Activated CD4-positive, alpha-beta T cell treated with anti-CD3 and anti-CD28 coated beads for 1 hour (primary cell): ENCODE measurements at regions not wholly inside any gene's neighbourhood (a gene's known extent, or its start where the extent isn't known, plus 50 kb on each side); places are given as distances from the start of the nearest gene placed in this dataset.
"Not testable (repeated sequence)": the region's sequence is repeated elsewhere in the genome, so short reads cannot be mapped to it uniquely, and the experiment has no call there.

ENCODE experiments used
- DNase-seq: peaks from one replicate; pipeline ENCODE4 v3.0.0-alpha.2; 2020

DNA sequence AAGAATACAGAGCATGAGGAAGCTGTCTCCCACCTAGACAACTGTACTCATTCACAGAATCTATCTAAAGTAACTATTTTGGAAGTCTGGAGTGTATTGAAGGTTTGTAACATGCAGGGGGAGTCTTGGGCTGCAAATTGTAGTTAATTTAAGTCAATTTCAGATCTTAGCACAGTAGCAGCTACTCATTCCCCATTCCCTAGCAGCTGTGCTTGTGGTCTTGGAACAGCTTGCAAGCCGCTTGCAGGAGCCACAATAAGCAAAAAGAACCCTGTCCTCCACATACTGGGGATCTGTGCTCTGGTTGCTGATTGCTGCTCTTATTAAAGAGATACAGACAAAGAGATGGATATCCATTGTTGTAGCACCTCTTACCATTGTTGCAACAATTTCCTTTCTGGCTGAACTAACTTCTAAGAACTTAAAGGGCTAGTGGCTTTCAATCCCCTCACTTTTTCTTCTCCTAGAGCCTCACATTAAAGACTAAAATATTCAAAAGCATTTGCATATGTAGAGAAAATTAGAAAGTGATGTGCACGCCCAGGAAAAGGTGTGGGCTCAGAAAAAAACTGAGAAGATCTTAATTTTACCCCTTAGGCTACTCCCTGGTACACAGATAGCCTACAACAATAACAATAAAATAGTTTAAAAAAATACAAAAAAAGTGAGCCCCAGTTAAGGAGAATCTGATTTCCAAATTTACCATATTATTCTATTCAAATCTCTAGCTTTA, 1775.1 kb upstream of the PIK3C3 start:
- no peak for DNase-seq

DNA sequence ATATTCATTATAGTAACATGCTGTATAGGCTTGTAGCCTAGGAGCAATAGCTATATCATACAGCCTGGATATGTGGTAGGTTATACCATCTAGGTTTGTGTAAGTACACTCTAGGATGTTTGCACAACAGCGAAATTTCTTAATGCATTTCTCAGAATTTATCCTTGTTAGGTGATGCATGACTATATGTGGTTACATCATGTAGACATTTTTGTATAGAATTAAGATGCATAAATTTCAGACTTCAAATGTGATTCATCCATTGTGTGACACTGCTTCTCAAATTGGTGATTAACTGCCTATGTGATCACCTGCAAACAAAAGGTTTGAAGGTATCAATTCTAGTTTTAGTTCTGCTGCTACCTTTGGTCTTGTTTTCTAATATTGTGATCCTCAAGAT, 1787.0 kb upstream of the PIK3C3 start:
- DNase-seq, result no peak

DNA sequence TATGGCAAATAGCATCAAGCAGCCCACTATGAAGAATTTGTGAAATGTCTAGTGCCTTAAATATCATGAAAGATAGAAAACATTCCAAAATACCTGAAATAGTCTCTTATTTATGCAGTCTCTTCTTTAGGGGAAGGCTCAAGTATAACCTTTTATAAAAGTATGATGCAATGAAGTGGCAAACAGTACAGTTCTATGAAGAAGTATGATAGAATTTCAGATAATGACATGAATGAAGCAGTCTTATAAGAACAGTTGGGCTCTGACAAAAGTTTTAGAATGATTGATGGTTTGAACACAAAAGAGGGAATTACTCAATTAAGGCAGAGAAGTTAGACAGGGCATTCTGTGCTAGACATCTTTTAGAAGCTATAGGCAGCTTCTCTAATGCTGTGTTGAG, 1791.8 kb upstream of the PIK3C3 start:
- no peak for DNase-seq

DNA sequence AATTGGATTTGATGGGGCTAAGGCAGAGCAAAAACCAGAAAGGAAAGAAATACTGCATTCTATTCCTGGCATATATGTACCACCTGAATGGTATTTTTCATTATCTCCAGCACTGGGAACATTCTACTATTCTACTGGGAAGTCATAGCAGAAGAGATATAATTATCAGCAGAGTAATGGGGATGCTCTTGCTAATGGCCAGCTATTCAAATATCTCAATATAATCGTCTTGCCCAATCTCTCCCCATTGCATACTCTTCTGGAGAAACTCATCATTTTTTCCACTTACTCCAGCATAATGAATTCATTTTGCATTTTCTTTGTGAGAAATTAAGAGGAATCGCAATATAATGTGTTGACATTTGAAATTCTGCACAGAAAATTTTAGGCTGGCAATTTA, 1794.7 kb upstream of the PIK3C3 start:
- no peak for DNase-seq

DNA sequence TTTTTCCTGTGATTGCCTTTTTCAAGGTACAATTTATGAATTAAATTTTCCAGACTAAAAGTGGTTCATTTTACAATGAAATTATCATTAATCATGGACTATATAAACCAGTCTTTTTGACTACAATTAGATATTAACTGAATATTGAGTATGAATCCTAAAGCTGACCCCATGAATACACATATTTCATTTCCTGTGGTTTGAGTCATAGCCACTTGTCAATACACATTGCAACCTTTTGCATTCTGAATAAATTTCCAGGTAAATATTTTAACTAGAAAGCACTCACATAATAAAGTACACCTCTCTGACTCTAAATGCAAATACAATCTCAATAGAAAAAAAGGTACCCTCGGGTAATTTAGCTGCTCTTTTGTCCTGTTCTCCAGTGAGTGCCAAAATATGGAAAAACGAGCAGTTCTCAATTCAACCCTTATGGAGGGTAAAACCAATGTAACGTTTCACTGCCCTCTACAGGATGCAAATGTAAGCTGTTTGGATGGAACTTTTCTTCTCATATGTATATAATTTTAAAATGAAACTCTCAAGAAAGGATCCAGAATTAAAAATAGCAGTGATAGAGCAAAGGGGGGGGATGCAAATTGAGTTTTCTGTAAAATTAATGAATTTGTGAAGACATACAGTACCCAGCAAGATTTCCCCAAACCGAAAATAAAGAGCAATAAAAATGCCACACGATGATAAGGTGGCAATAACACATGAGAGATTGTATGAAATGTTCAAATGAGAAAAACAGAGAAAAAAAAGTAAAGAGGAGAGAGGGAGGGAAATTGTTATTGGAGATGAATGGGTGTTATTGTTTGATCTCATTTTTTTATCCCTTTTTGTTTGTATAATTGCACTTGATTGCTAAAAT, 1795.7 kb upstream of the PIK3C3 start:
- DNase-seq, result no peak

DNA sequence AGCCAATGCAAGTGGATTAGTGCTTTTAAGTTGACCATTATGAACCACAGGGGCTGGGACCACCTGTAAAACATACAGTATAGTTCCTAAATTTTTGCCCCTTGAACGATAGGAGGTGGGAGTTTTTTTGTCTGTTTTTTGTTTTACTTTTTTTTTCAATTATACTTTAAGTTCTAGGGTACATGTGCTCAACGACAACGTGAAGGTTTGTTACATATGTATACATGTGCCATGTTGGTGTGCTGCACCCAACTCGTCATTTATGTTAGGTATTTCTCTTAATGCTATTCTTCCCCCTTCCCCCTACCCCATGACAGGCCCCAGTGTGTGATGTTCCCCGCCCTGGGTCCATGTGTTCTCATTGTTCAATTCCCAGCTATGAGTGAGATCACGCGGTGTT, 1797.9 kb upstream of the PIK3C3 start:
- no peak for DNase-seq

DNA sequence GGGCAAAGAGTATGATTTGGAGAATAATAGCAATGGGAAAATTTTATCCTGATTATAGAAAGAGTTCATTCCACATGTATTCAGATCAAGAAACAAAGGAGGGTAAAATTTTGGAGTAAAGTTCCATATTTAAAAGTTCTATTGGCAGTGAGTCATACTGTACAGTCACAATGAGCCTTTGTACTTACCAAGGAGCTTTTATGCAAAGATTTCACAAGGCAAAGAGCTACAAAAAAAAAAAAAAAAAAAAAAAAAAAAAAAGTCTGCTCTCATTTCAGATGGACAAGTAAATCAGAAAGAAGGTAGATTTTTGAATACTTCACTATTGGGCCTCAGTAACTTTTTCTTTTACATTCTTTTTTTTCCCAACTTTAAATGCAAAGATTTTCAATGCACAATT, 1802.2 kb upstream of the PIK3C3 start:
- DNase-seq, result no peak

DNA sequence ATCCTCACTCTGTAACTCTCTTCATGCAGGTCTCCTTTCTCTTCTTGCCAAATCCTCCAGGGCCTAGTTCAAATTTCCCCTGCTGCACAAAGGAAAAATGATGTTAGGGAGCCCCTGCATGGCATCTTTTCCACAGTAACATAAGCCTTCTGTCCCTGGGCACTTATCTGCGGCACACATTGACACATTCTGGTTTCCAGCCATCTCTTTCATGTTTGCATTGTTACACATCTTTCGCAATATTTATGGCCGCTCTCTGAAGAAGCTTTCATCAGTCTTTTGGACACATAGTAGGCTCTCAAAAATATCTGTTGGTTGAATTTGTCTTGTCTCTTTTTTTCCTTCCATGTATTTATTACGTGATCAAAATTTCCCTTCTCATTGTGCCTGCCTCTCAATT, 1806.1 kb upstream of the PIK3C3 start:
- DNase-seq, result no peak

DNA sequence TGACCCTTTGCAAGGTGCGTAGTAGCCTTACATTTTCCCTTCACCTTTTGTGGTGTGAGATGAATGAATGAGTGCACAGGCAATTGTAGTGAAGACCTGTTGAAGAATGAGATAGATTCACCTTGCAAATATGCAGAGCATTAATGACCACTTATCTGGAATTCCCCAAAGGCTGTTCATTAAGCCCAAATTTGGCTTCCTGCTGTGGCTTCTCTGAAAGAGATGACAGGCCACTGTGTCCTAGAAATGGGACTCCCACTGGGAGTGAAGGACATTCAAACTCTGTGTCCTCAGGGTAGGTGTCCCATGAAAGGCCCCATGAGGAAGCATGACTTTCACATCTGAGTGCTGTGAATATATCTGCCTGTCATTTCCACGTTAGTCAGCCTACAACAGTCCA, 1821.8 kb upstream of the PIK3C3 start:
- no peak for DNase-seq

DNA sequence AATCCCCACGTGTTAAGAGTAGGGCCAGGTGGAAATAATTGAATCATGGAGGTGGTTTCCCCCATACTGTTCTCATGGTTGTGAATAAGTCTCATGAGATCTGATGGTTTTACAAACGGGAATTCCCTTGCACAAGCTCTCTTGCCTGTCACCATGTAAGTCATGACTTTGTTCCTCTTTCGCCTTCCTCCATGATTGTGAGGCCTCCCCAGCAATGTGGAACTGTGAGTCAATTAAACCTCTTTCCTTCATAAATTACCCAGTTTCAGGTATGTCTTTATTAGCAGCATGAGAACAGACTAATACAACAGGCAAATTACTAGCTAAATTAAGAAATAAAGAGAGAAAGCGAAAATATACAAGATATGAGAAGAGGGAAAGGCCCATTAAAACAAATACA, 1822.6 kb upstream of the PIK3C3 start:
- not testable (repeated sequence) for DNase-seq

DNA sequence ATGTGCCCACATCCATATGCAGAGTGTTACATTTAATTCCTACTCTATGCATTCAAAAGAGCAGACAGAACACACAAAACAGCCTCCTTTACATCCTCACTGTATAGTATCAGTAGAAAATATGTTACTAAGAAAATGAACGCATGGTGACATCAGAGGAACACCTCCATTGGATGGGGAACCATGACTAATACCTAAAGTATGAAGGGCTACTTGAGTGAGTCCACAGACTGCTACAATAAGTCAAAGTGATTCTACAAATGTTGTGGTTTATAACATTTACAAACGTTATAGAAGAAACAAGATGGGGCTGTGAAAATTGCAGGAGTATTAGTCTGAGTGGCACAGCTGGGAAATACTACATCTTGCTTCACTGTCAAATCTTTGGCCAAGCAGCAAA, 1830.9 kb upstream of the PIK3C3 start:
- no peak for DNase-seq

DNA sequence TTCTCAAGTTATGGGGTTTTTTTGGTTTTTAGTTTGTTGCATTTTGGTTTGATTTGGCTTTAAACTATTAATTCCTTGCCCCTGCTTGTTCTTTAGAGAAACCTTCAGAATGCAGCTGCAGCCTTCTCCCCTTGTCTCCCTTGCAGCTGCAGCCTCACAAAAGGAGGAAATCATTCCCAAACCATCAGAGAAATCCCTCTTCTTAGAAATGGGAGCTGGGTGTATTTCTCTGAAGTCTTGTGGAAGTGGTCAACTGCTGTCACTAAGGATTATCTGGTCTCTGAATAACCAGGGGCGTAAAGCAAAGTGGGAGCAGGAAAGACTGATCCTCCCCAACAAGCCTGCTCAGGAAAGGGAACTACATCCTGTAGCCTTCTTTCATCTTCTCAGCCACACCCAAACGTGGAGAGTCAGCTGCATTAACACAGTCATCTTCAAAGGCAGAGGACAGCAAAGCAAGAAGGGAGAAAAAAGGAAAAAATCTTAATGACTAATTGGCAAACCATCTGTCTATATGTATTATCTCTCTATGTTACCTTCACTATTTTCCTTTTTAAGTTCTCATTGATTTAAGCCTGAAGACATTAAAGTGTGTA, 1834.1 kb upstream of the PIK3C3 start:
- DNase-seq, result no peak

DNA sequence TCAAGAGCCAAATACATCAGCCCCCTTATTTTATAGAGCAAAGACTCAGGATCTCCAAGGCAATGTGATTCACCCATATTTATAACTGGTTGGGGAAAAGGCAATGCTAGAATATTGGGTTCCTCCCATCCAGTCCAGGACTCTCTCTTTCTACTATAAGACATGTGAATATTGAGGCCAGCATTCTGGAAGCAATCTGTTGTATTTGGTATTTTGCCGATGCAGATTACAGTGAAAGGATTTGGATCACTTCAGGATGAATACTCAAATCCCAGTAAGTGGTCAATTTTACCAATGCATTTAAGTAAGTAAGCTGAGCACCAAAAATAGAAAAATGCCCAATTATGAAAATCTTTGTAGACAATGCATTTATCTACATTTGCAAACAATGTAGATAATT, 1834.7 kb upstream of the PIK3C3 start:
- DNase-seq, result no peak

DNA sequence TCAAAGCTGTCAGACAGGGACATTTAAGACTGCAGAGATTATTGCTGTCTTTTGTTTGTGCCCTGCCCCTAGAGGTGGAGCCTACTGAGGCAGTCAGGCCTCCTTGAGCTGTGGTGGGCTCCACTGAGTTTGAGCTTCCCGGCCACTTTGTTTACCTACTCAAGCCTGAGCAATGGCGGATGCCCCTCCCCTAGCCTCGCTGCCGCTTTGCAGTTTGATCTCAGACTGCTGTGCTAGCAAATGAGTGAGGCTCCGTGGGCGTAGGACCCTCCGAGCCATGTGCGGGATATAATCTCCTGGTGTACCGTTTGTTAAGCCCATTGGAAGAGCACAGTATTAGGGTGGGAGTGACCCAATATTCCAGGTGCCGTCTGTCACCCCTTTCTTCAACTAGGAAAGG, 1835.5 kb upstream of the PIK3C3 start:
- not testable (repeated sequence) for DNase-seq

DNA sequence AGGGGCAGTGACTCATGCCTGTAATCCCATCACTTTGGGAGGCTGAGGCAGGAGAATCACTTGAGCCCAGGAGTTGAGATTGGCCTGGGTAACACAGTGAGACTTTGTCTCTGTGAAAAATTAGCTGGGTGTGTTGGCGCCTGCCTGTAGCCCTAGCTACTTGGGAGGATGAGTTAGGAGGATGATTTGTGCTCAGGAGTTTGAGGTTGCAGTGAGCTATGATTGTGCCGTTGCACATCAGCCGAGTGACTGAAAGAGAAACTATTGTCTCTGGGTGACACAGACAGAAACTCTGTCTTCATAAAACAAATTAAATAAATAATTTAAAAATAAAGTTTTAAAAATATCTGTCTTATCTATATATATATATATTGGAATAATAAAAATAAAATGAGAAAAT, 1844.6 kb upstream of the PIK3C3 start:
- DNase-seq, result no peak

DNA sequence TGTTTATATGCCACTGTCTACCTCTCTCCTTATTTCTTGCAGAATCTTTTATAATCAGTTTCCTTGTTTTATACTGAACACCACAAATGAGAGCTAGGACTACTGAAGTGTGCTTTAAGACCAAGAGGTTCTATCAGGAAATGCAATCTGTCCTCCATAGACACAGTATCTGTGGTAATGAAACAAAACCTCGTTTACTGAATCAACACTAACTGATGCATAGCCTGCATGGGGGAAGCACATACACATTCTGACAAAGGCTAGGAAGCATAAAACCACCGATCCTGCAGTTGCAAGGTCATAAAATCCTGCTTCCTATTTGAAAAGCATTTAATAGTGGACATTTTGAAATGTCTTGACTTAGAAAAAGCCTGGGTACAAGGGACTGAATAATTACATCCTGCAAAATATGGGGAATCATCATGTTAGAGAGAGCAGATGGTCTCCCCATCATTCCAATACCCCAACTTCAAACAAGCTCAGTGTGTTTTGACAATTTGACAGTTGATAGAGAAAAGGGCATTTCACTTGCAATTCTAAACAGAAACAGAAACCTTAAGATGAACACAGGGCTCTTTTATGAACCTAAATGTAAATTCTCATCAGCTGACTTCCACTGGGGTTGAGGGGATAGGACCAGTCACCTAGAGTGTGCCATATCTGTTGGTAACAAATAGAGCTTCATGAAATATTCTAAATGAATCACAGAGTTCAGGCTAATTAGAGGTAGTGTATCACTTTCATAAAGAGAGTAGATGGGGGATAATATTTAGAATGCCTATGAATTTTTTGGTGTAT, 1845.6 kb upstream of the PIK3C3 start:
- no peak for DNase-seq

DNA sequence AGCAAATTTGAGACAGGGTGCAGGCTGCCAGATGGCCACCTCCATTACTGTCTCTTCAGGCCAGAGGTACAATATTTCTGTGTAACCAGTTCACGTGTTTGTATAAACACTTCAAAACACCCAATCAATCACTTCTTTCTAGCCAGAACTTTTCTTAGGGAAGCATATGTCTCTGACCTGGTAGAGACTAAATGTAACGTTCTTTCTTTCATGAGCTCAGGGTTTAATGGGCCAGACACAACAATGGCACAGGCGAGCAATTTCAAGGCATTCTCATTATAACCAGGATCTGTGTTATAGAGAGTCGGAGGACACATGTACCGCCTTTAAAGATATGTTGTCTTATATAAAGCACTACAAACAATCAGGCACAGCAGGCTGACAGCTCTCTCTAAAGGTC, 1846.4 kb upstream of the PIK3C3 start:
- no peak for DNase-seq

DNA sequence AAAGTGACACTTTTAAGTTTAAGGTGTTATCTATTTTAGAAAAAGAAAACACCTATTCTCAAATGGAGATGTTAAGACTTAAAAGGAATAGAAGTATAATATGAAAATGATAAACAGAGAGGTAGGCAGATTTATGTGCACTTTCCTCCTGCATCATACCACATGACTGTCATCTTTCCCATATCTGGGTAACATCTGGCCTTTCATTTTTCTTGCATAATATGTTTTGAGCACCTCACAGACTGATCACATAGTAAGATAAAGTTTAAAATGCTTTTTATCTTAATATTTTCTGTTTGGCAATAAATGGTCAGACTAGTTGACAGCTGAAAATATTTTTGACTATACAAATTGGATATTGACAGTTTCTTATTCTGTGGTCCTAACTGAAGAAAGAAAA, 1852.1 kb upstream of the PIK3C3 start:
- DNase-seq, result no peak

DNA sequence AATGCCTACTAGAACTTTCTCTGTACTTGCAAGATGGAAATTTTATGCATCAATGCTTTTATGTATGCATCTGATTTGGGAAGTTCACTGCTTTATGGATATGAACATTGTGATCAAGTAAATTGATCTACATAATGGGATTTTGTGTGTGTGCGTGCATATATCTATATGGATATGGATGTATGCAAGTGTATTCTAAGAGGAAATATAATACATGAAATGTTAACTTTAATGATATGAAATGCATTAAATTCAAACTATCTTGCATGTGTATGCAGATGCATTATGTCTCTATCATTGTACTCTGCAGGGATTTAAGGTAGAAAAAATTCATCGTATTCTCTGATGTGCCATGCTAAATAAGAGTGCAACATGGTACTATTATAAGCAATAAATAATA, 1855.4 kb upstream of the PIK3C3 start:
- no peak for DNase-seq

DNA sequence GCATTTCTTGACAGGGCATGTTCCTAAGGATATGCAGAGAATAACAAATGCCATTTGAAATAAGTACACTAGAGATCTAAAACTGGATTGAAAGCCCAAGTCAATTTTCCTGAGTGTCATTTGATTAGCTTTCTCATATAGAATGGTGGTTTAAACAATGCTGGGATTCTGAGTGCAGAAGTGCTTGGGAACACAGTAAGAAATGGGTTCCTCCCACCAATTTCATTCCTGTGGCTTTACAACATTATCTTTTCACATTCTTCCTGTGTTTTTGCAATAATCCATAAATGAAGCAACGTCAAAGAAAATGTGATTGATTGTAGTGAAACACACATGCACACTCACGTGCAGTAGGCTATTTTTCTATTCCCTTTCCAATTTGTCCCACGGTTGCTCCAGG, 1858.4 kb upstream of the PIK3C3 start:
- DNase-seq, result no peak

DNA sequence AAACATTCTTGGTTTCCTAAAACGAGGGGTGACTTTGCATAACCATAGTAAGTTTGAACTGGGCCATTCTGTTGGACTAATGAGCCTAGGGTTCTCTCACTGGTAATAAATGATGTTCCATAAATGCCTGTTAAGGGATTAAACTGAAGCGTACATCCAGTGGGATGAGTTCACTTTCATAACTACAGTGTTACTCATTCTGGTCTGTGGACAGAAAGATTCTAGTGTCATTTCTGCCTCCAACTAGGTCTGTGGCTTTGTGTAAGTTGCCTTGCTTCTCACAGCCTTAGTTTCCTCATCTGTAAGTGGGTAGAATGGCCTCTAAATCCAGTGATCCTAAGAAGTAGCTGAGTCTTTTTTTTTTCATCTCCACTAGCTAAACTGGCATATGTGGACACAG, 1860.6 kb upstream of the PIK3C3 start:
- no peak for DNase-seq

DNA sequence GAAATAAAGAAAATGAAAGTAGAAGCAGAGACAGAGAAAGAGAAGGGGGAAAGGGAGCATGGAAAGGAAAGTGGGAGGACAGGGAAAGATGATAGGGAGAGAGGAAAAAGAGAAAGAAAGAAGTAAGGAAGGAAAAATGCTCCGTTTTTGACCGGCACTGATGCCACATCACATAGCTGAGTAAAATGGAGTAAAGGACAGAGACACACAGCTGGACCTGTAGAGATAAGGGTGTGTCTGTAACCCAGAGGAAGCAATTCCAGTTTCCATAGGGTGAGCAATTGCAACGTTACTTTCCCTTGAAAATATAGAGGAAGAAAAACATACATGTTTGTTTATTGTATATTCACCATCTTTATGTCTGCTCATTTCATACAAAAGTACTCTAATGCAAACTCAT, 1866.9 kb upstream of the PIK3C3 start:
- DNase-seq, result no peak

DNA sequence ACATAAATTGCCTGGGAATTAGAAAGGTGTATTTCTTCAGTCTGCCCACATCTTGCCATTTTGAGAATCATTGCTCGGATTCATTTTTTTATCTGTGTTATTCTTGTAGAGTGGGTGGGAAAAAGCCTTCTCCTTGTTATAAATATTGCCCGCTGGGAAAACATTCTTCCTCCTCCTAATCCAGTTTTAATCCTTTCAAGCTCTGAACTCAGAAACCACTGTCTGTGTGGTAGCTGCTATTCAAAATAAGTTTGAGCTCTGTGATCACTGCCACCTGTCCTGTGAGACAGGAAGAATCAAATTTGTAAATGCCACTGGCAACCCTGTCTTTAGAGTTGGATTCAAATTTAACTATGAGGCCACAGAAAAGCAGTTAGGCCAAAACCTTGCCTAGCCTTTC, 1875.2 kb upstream of the PIK3C3 start:
- DNase-seq, result no peak
